Esophagus squamous epithelium (tissue), 4 donors: ENCODE measurements at regions not wholly inside any gene's neighbourhood (a gene's known extent, or its start where the extent isn't known, plus 50 kb on each side); places are given as distances from the start of the nearest gene placed in this dataset.

Experiments used
- POLR2A ChIP-seq, 4 donors: fragments of 450-650 bp; IDR thresholded peaks; one replicate each; pipeline ENCODE4 v1.6.1; 2017; ENCODE audit warnings: antibody characterized with exemption in 4 of 4, mild to moderate bottlenecking in 4 of 4, moderate library complexity in 3 of 4
- TF ChIP-seq, protein P1 (sequence below), 6 experiments: fragments of 450-650 bp in 4 of 6; fragments of 200-600 bp in 2 of 6; sonication (generic) in 2 of 6; IDR thresholded peaks; one replicate each; pipeline ENCODE4 v1.5.1; 2016 to 2019; ENCODE audit warnings: antibody characterized with exemption in 6 of 6, mild to moderate bottlenecking in 4 of 6, moderate library complexity in 4 of 6

DNA sequence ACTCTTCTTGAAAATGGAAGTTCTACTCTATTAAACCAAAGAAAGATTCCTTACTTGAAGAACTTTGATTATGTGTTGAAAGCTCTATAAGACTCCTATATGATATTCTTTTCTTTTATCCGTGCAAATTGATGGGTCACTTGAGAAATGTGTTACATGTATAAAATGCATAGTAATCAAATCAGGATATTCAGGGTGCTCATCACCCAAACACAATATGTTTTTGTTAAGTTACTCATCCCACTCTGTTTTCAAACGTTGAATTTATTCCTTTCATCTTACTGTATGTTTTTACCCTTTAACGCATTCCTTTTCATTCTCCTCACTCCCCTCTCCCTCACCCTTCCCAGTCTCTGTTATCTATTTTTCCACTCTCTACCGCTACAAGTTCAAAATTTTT, 305.5 kb upstream of the KYNU start:
- TF ChIP-seq, protein P1, sequence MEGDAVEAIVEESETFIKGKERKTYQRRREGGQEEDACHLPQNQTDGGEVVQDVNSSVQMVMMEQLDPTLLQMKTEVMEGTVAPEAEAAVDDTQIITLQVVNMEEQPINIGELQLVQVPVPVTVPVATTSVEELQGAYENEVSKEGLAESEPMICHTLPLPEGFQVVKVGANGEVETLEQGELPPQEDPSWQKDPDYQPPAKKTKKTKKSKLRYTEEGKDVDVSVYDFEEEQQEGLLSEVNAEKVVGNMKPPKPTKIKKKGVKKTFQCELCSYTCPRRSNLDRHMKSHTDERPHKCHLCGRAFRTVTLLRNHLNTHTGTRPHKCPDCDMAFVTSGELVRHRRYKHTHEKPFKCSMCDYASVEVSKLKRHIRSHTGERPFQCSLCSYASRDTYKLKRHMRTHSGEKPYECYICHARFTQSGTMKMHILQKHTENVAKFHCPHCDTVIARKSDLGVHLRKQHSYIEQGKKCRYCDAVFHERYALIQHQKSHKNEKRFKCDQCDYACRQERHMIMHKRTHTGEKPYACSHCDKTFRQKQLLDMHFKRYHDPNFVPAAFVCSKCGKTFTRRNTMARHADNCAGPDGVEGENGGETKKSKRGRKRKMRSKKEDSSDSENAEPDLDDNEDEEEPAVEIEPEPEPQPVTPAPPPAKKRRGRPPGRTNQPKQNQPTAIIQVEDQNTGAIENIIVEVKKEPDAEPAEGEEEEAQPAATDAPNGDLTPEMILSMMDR (IDR thresholded peaks at IDR 0.05) = no peak
- no peak for TF ChIP-seq POLR2A (IDR thresholded peaks at IDR 0.05)
